ENCODE measurements at regions not wholly inside any gene's neighbourhood (a gene's known extent, or its start where the extent isn't known, plus 50 kb on each side); places are given as distances from the start of the nearest gene placed in this dataset.

- TF ChIP-seq CTCF (IDR thresholded peaks at IDR 0.05; ENCODE audit: low read length): no peak
- TF ChIP-seq EZH2phosphoT487 (IDR thresholded peaks at IDR 0.05; ENCODE audit: low read length): no peak
- no peak for TF ChIP-seq EZH2 (optimal IDR thresholded peaks at IDR 0.05; ENCODE audit: low read depth, low read length)
These were observed 1006.7 kb upstream of the ALCAM start for GRCh38 chr3:104360038-104360437.

All from MM.1S (cell line).